B cell (primary cell): ENCODE measurements at regions not wholly inside any gene's neighbourhood (a gene's known extent, or its start where the extent isn't known, plus 50 kb on each side); places are given as distances from the start of the nearest gene placed in this dataset.

Source experiments
- ATAC-seq: fragments of 200-7000 bp; cut with Tn5 transposase; one replicate; pipeline ENCODE4 v1.10.0; 2021; ENCODE audit warnings: low read depth, mild to moderate bottlenecking, moderate number of reproducible peaks, moderate library complexity
- CTCF ChIA-PET: fragments of 350-600 bp; sonication (Branson Sonifier 250); formaldehyde crosslinking; loops from one replicate; lab custom pipeline; 2021; ENCODE audit warnings: antibody characterized with exemption, inconsistent platforms; lab: Charles Lee
- POLR2A ChIA-PET: fragments of 350-600 bp; sonication (Branson Sonifier 250); formaldehyde crosslinking; loops from one replicate; lab custom pipeline; 2021; ENCODE audit warnings: antibody characterized with exemption; lab: Charles Lee
- DNase-seq: peaks from one replicate; pipeline ENCODE4 v3.0.0; 2013
- H2AFZ ChIP-seq: 2 replicates; pipeline ENCODE4 v1.6.1; 2012; ENCODE audit warnings: mild to moderate bottlenecking, low read depth, low read length; ENCODE audit not compliant: insufficient read depth, poor library complexity, severe bottlenecking
- H3K27ac ChIP-seq, 2 donors: 1 replicate in 1 of 2; 2 replicates in 1 of 2; pipeline ENCODE4 v1.5.1; 2012 to 2013; ENCODE audit warnings: low read length in 2 of 2, mild to moderate bottlenecking in 2 of 2, moderate library complexity in 1 of 2
- H3K27me3 ChIP-seq, 4 experiments: fragments of 200-600 bp in 1 of 4; sonication (generic) in 1 of 4; replicated peaks in 1 of 4; 1 replicate in 2 of 4; 2 replicates in 2 of 4; pipeline versions ENCODE4 v1.6.1 to v1.7.0; 2013 to 2016; ENCODE audit warnings: low read length in 3 of 4, mild to moderate bottlenecking in 2 of 4, mixed read lengths in 1 of 4, moderate library complexity in 1 of 4; ENCODE audit not compliant: insufficient read depth in 4 of 4, control insufficient read depth in 3 of 4; ENCODE audit errors: control extremely low read depth in 1 of 4
- H3K36me3 ChIP-seq, 2 experiments: replicated peaks in 1 of 2; 1 replicate in 1 of 2; 2 replicates in 1 of 2; pipeline versions ENCODE4 v1.6.1 to v1.7.1; 2013; ENCODE audit warnings: low read length in 1 of 2; ENCODE audit not compliant: insufficient read depth in 2 of 2, control insufficient read depth in 1 of 2; ENCODE audit errors: control extremely low read depth in 1 of 2, extremely low read depth in 1 of 2
- H3K4me1 ChIP-seq, 2 donors: fragments of 200-600 bp in 1 of 2; sonication (generic) in 1 of 2; 1 replicate in 1 of 2; 2 replicates in 1 of 2; pipeline versions ENCODE4 v1.5.1 to v1.6.1; 2013 to 2017; ENCODE audit warnings: low read length in 2 of 2; ENCODE audit not compliant: control insufficient read depth in 2 of 2, insufficient read depth in 2 of 2
- H3K4me2 ChIP-seq: replicated peaks from 2 replicates; pipeline ENCODE3; 2012; ENCODE audit warnings: mild to moderate bottlenecking, low read depth, low read length; ENCODE audit not compliant: poor library complexity, severe bottlenecking
- H3K4me3 ChIP-seq, 5 experiments: fragments of 200-600 bp in 1 of 5; sonication (generic) in 1 of 5; 1 replicate in 3 of 5; 2 replicates in 2 of 5; pipeline versions ENCODE4 v1.5.1 to v1.7.0; 2011 to 2016; ENCODE audit warnings: low read length in 4 of 5, mild to moderate bottlenecking in 4 of 5, low read depth in 2 of 5, control low read depth in 1 of 5, moderate library complexity in 1 of 5; ENCODE audit not compliant: insufficient read depth in 1 of 5; ENCODE audit errors: control extremely low read depth in 1 of 5, extremely low read depth in 1 of 5
- H3K79me2 ChIP-seq: fragments of 200-600 bp; sonication (generic); one replicate; pipeline ENCODE4 v1.6.0; 2016; ENCODE audit warnings: low read length; ENCODE audit not compliant: control insufficient read depth, insufficient read depth
- H3K9ac ChIP-seq: fragments of 200-600 bp; sonication (generic); 2 replicates; pipeline ENCODE4 v1.6.1; 2017; ENCODE audit warnings: mild to moderate bottlenecking, low read length, moderate library complexity
- H3K9me3 ChIP-seq, 3 donors: one replicate each; pipeline versions ENCODE4 v1.6.1 to v1.7.1; 2013; ENCODE audit warnings: low read length in 2 of 3; ENCODE audit not compliant: control insufficient read depth in 2 of 3, insufficient read depth in 1 of 3; ENCODE audit errors: control extremely low read depth in 1 of 3
- H4K20me1 ChIP-seq: 2 replicates; pipeline ENCODE4 v1.6.0; 2012; ENCODE audit warnings: mild to moderate bottlenecking, low read length; ENCODE audit not compliant: insufficient read depth, control insufficient read depth, poor library complexity, severe bottlenecking
- H3K27ac Mint-ChIP-seq: one replicate; pipeline ENCODE4 v1.8.0; 2021; ENCODE audit warnings: mixed read lengths
- H3K27me3 Mint-ChIP-seq: one replicate; pipeline ENCODE4 v1.8.0; 2021; ENCODE audit warnings: mixed read lengths
- H3K4me1 Mint-ChIP-seq: one replicate; pipeline ENCODE4 v1.8.0; 2021; ENCODE audit warnings: mixed read lengths
- H3K4me3 Mint-ChIP-seq: one replicate; pipeline ENCODE4 v1.8.0; 2021; ENCODE audit warnings: mixed read lengths
- H3K9me3 Mint-ChIP-seq: one replicate; pipeline ENCODE4 v1.8.0; 2022; ENCODE audit warnings: mixed read lengths; ENCODE audit not compliant: insufficient read depth
- CTCF ChIP-seq: fragments of 200-600 bp; IDR thresholded peaks from one replicate; pipeline ENCODE4 v1.8.0; 2022; ENCODE audit warnings: antibody characterized with exemption, mild to moderate bottlenecking
- EZH2 ChIP-seq: IDR thresholded peaks from 2 replicates; pipeline ENCODE4 v1.6.1; 2012; ENCODE audit warnings: borderline replicate concordance, low read depth, mild to moderate bottlenecking, moderate library complexity, low read length; ENCODE audit not compliant: insufficient read depth, poor library complexity, severe bottlenecking
- WGBS: methylation state at CpG from one replicate; pipeline ENCODE4 v1.1.5; 2013; ENCODE audit warnings: missing lambda C conversion rate; ENCODE audit not compliant: insufficient coverage; 5-methylcytosine and 5-hydroxymethylcytosine counted together
- intact Hi-C: fragments of 100-400 bp; cut with micrococcal nuclease; formaldehyde crosslinking; loops from one replicate; pipeline ENCODE4 v1.10.0; 2022

- H3K79me2 ChIP-seq = no peaks in the 10 kb centered on the region
- ChIA-PET POLR2A (no interaction called here), CTCF (no interaction called here)
- Mint-ChIP-seq H3K27ac (no peak overlapping the region), H3K9me3 (no peaks in the 10 kb centered on the region), H3K4me1 (no peaks in the 10 kb centered on the region), H3K27me3 (no peaks in the 10 kb centered on the region), H3K4me3 (no peak overlapping the region)
- no peaks in the 10 kb centered on the region for H3K4me1 ChIP-seq
- H3K4me2 ChIP-seq = no peak overlapping the region
- no peak overlapping the region for H3K4me3 ChIP-seq
- DNase-seq = no peak
- no peak overlapping the region for H3K9ac ChIP-seq
- no peak for ATAC-seq
- no peaks in the 10 kb centered on the region for H4K20me1 ChIP-seq
- intact Hi-C loops = no loop called here
- no peaks in the 10 kb centered on the region for H3K27me3 ChIP-seq
- no peak overlapping the region for H2AFZ ChIP-seq
- WGBS = 100% methylated on average over 1 of the region's 2 CpGs
- TF ChIP-seq EZH2 (no peak), CTCF (no peak)
- H3K27ac ChIP-seq = no peak overlapping the region
- H3K36me3 ChIP-seq = no peaks in the 10 kb centered on the region
- H3K9me3 ChIP-seq = peaks cover 0 to 15% (median 0%) of the 10 kb centered on the region in 3 donors
Observed at GRCh38 chr13:62049992-62050391, 634.3 kb upstream of the PCDH20 start.

GRCh38 chr13:62046512-62046911, 630.9 kb upstream of the PCDH20 start:
- Histone ChIP-seq H3K4me1 (no peaks in the 10 kb centered on the region), H3K9ac (no peak overlapping the region), H3K79me2 (no peaks in the 10 kb centered on the region), H3K27ac (no peak overlapping the region), H4K20me1 (no peaks in the 10 kb centered on the region), H3K4me3 (no peak overlapping the region), H3K9me3 (peaks cover 0 to 10% (median 0%) of the 10 kb centered on the region in 3 donors), H3K27me3 (no peaks in the 10 kb centered on the region), H3K36me3 (no peaks in the 10 kb centered on the region), H2AFZ (no peak overlapping the region), H3K4me2 (no peak overlapping the region)
- Mint-ChIP-seq H3K27ac (no peak overlapping the region), H3K4me1 (no peaks in the 10 kb centered on the region), H3K9me3 (no peaks in the 10 kb centered on the region), H3K27me3 (no peaks in the 10 kb centered on the region), H3K4me3 (no peak overlapping the region)
- TF ChIP-seq EZH2 (no peak), CTCF (no peak)
- POLR2A ChIA-PET = no interaction called here
- WGBS = 91% methylated on average over 12 of the region's 13 CpGs
- CTCF ChIA-PET = no interaction called here
- intact Hi-C loops = no loop called here
- ATAC-seq = no peak
- no peak for DNase-seq
